AG04450 (cell line): ENCODE measurements at regions not wholly inside any gene's neighbourhood (a gene's known extent, or its start where the extent isn't known, plus 50 kb on each side); places are given as distances from the start of the nearest gene placed in this dataset.

ENCODE experiments used
- CTCF ChIA-PET: fragments of 300-600, 350-600 bp; formaldehyde crosslinking; extraction: SDS; loops from one replicate; lab custom pipeline; 2022; ENCODE audit warnings: antibody characterized with exemption, inconsistent platforms; lab: Charles Lee
- POLR2A ChIA-PET: fragments of 350-600 bp; formaldehyde crosslinking; extraction: SDS; loops from one replicate; lab custom pipeline; 2021; ENCODE audit warnings: antibody characterized with exemption, inconsistent platforms; lab: Yijun Ruan, JAX
- DNase-seq: peaks from one replicate; pipeline ENCODE4 v3.0.0-alpha.2; 2011; ENCODE audit warnings: low read depth, low spot score
- H3K27ac ChIP-seq: one replicate; pipeline ENCODE4 v1.5.1; 2012; ENCODE audit warnings: low read depth, low read length, control low read depth
- H3K27me3 ChIP-seq: one replicate; pipeline ENCODE4 v1.6.0; 2012; ENCODE audit warnings: low read length; ENCODE audit not compliant: control insufficient read depth, insufficient read depth
- H3K4me3 ChIP-seq: 2 replicates; pipeline ENCODE4 v1.5.1; 2011; ENCODE audit warnings: mild to moderate bottlenecking, low read depth, low read length, control low read depth
- H3K9me3 ChIP-seq: 2 replicates; pipeline ENCODE4 v1.5.1; 2012; ENCODE audit warnings: low read length; ENCODE audit not compliant: control insufficient read depth, insufficient read depth
- CTCF ChIP-seq: IDR thresholded peaks from 2 replicates; pipeline ENCODE4 v1.5.1; 2011; ENCODE audit warnings: low read depth, low read length, control low read depth, inconsistent platforms

- CTCF ChIA-PET, result no interaction called here
- POLR2A ChIA-PET, result interaction anchor here (1.2 kb wide), 1 partner anchor 144 kb away, joined by 3 read pairs; the partner anchor contains the start of gene RRBP1
- no peak for TF ChIP-seq CTCF
- Histone ChIP-seq H3K9me3 (no peaks in the 10 kb centered on the region; the same call in 1 of the 2 replicates), H3K4me3 (no peak overlapping the region), H3K27ac (peak overlapping the region; percentile 11), H3K27me3 (no peaks in the 10 kb centered on the region)
- no peak for DNase-seq
Measured at GRCh38 chr20:17825252-17825959, 125.6 kb downstream of the BANF2 start.

- POLR2A ChIA-PET, result interaction anchor here (0.6 to 1.2 kb wide), 2 partner anchors 140 to 143 kb away, joined by 3 read pairs; partner anchors contain the start of gene RRBP1
- no peak for DNase-seq
- CTCF ChIA-PET, result no interaction called here
Measured at GRCh38 chr20:17824676-17825251, 125.0 kb downstream of the BANF2 start.

GRCh38 chr20:17823409-17824144 lies 123.8 kb downstream of the BANF2 start:
- H3K27ac ChIP-seq, result no peak overlapping the region
- H3K27me3 ChIP-seq, result no peaks in the 10 kb centered on the region
- ChIA-PET POLR2A (no interaction called here), CTCF (no interaction called here)
- no peak overlapping the region for H3K4me3 ChIP-seq
- H3K9me3 ChIP-seq, result peaks cover 5% of the 10 kb centered on the region
- TF ChIP-seq CTCF, result no peak
- DNase-seq, result no peak

More at GRCh38 chr20:17824676-17825251, 125.0 kb downstream of the BANF2 start:
- Histone ChIP-seq H3K4me3 (no peak overlapping the region), H3K9me3 (peaks cover 3% of the 10 kb centered on the region), H3K27ac (no peak overlapping the region), H3K27me3 (no peaks in the 10 kb centered on the region)
- no peak for TF ChIP-seq CTCF

GRCh38 chr20:17822540-17823408 lies 123.0 kb downstream of the BANF2 start:
- no peaks in the 10 kb centered on the region for H3K27me3 ChIP-seq
- no peak for TF ChIP-seq CTCF
- ChIA-PET POLR2A (interaction anchor here (0.6 to 1.5 kb wide), 6 partner anchors 14 to 146 kb away, joined by 3 to 12 read pairs (median 6); partner anchors contain the start of gene RRBP1), CTCF (interaction anchor here (1.0 to 1.4 kb wide), 3 partner anchors 11 to 84 kb away, joined by 3 read pairs; no protein-coding TSS in a partner anchor)
- no peak for DNase-seq
- no peak overlapping the region for H3K4me3 ChIP-seq
- H3K9me3 ChIP-seq, result peaks cover 5% of the 10 kb centered on the region
- peak overlapping the region; percentile 11 for H3K27ac ChIP-seq
